ENCODE measurements at regions not wholly inside any gene's neighbourhood (a gene's known extent, or its start where the extent isn't known, plus 50 kb on each side); places are given as distances from the start of the nearest gene placed in this dataset.

GRCh38 chr4:135338181-135338580 is 1136.6 kb upstream of the PABPC4L start:
- Histone ChIP-seq H3K27me3 (ENCODE audit: insufficient read depth) (no peaks in the 10 kb centered on the region), H4K20me1 (replicated peaks; ENCODE audit: insufficient read depth) (no peaks in the 10 kb centered on the region), H3K4me2 (no peak overlapping the region), H3K36me3 (ENCODE audit: insufficient read depth) (no peaks in the 10 kb centered on the region), H3K9me2 (ENCODE audit: insufficient read depth) (no peaks in the 10 kb centered on the region), H2AFZ (no peak overlapping the region), H3K4me3 (no peak overlapping the region), H3F3A (replicated peaks; ENCODE audit: low read depth) (no peaks in the 10 kb centered on the region), H3K79me2 (replicated peaks; ENCODE audit: insufficient read depth) (no peaks in the 10 kb centered on the region), H3K27ac (ENCODE audit: low read depth) (no peak overlapping the region), H3K4me1 (ENCODE audit: insufficient read depth) (no peaks in the 10 kb centered on the region)
- H3K27me3 Mint-ChIP-seq (ENCODE audit: insufficient read depth, low read depth, poor library complexity): no peaks in the 10 kb centered on the region
- no peaks in the 10 kb centered on the region for H3K36me3 Mint-ChIP-seq (ENCODE audit: low read depth)
- no peak overlapping the region for H3K27ac Mint-ChIP-seq
- DNase-seq (ENCODE audit: low spot score): no peak
- H3K4me1 Mint-ChIP-seq: no peaks in the 10 kb centered on the region
- ATAC-seq: no peak
- H3K4me3 Mint-ChIP-seq: no peak overlapping the region
- no peaks in the 10 kb centered on the region for H3K9me3 Mint-ChIP-seq
- TF ChIP-seq ZNF462 (CRISPR knock-in tag; IDR thresholded peaks at IDR 0.05) (no peak), EZH2 (IDR thresholded peaks at IDR 0.05; ENCODE audit: low read depth, unreplicated experiment) (no peak), ETS1 (IDR thresholded peaks at IDR 0.05) (no peak), POLR2AphosphoS5 (IDR thresholded peaks at IDR 0.05; ENCODE audit: low read depth) (no peak), NANOG (IDR thresholded peaks at IDR 0.05; ENCODE audit: borderline replicate concordance) (no peak), ZNF331 (CRISPR knock-in tag; IDR thresholded peaks at IDR 0.05; ENCODE audit: low read depth) (no peak), ZNF114 (CRISPR knock-in tag; IDR thresholded peaks at IDR 0.05) (no peak), STAT1 (IDR thresholded peaks at IDR 0.05; ENCODE audit: unreplicated experiment) (no peak)
